ENCODE measurements at regions not wholly inside any gene's neighbourhood (a gene's known extent, or its start where the extent isn't known, plus 50 kb on each side); places are given as distances from the start of the nearest gene placed in this dataset.

DNA sequence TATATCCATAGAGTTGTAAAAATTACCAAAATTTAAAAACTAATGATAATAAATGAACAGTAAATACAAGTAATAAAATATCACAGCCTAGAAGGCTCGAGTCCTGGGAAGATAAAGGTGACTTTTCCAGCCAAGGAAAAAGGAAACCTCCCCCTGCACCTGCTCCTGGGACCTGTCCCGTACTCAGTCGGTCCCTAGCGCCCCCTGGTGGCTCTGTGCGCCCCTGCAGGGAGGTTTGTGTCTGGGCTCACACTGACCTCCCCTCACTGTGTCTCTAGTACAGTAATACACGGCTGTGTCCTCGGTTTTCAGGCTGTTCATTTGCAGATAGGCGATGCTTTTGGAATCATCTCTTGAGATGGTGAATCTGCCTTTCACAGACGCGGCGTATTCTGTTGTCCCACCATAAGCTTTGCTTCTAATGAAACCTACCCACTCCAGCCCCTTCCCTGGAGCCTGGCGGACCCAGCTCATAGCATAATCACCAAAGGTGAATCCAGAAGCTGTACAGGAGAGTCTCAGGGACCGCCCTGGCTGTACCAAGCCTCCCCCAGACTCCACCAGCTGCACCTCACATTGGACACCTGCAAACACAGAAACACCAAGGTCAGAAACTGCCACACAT lies 1030.4 kb downstream of the TMEM121 start:
- no peak overlapping the region for H3K4me3 ChIP-seq (ENCODE audit: low read depth, low read length)
- DNase-seq (ENCODE audit: low read depth) = no peak
- TF ChIP-seq, protein P1, sequence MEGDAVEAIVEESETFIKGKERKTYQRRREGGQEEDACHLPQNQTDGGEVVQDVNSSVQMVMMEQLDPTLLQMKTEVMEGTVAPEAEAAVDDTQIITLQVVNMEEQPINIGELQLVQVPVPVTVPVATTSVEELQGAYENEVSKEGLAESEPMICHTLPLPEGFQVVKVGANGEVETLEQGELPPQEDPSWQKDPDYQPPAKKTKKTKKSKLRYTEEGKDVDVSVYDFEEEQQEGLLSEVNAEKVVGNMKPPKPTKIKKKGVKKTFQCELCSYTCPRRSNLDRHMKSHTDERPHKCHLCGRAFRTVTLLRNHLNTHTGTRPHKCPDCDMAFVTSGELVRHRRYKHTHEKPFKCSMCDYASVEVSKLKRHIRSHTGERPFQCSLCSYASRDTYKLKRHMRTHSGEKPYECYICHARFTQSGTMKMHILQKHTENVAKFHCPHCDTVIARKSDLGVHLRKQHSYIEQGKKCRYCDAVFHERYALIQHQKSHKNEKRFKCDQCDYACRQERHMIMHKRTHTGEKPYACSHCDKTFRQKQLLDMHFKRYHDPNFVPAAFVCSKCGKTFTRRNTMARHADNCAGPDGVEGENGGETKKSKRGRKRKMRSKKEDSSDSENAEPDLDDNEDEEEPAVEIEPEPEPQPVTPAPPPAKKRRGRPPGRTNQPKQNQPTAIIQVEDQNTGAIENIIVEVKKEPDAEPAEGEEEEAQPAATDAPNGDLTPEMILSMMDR (IDR thresholded peaks at IDR 0.05; ENCODE audit: insufficient read depth, low read depth, low read length) = peak; percentile 30

DNA sequence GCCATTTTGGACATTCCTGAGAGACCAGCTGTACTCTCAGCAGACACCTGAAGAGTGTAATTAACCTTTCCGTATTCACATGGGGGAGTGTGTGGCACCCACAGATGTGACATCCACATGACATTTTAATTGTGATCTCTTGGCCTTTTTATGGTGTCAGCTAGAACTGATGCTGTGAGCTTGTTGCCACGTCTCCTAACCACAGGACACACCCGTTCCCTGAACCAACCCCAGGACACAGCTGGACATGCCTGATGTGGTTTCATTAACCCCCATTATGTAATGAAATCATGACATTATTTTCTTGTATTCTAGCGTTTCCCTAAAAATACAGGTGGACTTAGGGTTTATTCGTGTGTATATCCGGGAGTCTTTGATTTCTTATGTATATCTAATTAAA lies 1036.1 kb downstream of the TMEM121 start:
- no peak overlapping the region for H3K4me3 ChIP-seq (ENCODE audit: low read depth, low read length)
- DNase-seq (ENCODE audit: low read depth) = no peak
- TF ChIP-seq, protein P1 (IDR thresholded peaks at IDR 0.05; ENCODE audit: insufficient read depth, low read depth, low read length) = no peak

DNA sequence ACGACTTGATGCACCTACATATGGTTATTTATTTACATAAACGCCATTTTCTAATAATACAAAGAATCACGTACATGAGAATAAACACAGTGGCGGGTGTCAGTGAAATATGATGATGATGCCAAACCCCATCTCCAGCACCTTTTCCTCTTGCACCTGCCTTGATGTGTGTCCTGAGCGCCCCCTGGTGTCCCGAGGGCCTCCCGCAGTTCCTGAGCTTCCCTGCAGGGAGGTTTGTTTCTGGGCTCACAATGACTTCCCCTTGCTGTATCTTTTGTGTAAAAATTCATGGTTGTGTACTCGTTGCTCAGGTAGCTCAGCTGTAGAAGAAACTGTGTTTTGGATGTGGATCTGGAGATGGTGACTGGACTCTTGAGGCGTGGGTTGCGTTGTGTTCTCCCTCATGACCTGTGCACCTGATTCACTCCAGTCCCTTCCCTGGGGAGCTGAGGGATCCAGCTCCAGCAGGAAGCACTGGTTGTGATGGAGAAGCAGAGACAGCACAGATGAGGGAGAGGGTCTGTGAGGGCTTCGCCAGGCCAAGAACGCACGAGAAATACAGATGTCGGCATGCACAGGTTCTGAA lies 1037.8 kb downstream of the TMEM121 start:
- TF ChIP-seq, protein P1 (IDR thresholded peaks at IDR 0.05; ENCODE audit: insufficient read depth, low read depth, low read length) = peak; percentile 14
- no peak for DNase-seq (ENCODE audit: low read depth)
- no peak overlapping the region for H3K4me3 ChIP-seq (ENCODE audit: low read depth, low read length)

DNA sequence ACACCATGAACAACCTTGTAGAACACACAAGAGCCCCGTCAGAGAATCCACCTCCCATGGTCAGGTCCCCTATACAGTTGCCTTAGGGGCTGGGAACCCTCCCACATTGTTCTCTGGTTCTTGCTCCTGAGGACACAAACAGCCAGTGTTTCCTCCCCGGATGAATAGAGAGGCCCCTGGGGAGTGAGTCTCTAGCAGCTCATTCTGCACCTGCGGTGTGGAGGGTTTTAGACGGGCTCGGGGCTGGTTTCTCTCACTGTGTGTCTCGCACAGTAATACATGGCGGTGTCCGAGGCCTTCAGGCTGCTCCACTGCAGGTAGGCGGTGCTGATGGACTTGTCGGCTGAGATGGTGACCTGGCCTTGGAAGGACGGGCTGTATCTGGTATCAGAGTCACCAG lies 1052.1 kb downstream of the TMEM121 start:
- TF ChIP-seq, protein P1 (IDR thresholded peaks at IDR 0.05; ENCODE audit: insufficient read depth, low read depth, low read length) = no peak
- H3K4me3 ChIP-seq (ENCODE audit: low read depth, low read length) = no peak overlapping the region
- DNase-seq (ENCODE audit: low read depth) = no peak

DNA sequence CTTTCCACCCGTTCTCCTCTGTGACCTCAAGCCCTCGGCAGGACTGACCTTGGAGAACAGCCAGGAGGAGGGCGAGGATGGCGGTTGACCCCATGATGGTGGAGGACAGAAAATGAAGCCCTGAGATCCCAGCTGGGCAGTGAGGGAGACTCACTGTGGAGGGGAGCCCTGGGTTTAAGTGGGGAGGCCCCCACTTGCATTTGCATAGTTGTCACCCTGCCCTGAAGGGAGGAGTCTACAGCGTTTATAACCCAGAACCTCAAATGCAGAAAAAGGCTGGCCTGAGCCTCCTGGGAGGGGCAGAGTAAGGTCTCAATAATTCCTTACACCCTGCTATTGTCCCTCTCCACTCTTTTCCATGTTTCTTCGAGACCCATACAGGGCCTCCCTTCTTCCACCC lies 1052.7 kb downstream of the TMEM121 start:
- no peak overlapping the region for H3K4me3 ChIP-seq (ENCODE audit: low read depth, low read length)
- no peak for DNase-seq (ENCODE audit: low read depth)
- TF ChIP-seq, protein P1 (IDR thresholded peaks at IDR 0.05; ENCODE audit: insufficient read depth, low read depth, low read length) = no peak

DNA sequence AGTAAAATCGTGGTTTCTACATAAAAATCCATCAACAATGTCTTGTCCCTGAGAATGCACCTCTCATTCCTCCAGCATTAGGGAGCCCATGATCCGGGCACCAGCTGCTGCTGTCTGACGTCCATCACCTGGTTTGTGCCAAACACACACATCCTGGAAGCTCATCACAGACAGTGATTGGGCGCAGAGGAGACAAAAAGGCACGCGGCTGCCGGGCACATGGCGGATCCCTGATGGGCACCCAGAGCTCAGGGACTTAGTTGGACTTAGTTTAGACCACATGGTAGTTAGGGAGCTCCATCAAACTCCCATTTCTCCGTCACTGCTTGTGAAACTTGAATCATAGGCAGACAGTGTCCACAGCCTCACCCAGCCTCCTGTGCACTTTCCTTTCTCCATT lies 1059.3 kb downstream of the TMEM121 start:
- DNase-seq (ENCODE audit: low read depth) = no peak
- TF ChIP-seq, protein P1 (IDR thresholded peaks at IDR 0.05; ENCODE audit: insufficient read depth, low read depth, low read length) = no peak
- no peak overlapping the region for H3K4me3 ChIP-seq (ENCODE audit: low read depth, low read length)

Measured in fibroblast of villous mesenchyme (primary cell).